ENCODE measurements at regions not wholly inside any gene's neighbourhood (a gene's known extent, or its start where the extent isn't known, plus 50 kb on each side); places are given as distances from the start of the nearest gene placed in this dataset.

DNA sequence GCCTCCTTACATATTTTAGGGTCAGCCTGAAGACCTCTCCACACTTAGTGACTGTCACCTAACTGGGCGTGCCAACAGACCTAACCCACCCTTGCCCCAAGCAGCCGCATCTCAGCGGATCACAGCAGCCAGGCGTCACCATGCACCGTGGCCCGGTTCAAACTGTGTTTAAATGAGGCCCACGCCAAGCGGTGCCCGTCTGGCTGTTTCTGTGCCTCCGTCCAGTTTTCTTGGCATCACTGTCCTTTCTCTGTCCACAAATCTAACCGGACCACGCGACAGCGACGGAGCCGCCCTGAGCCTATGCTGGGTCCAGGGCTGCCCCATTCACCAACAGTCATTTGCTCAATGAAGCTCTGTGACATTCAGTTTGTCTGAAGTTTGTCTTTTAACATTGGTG lies 393.3 kb downstream of the THBS2 start:
- no peak for TF ChIP-seq EZH2 (IDR thresholded peaks at IDR 0.05; ENCODE audit: borderline replicate concordance, low read depth, low read length, severe bottlenecking)
- TF ChIP-seq, protein P1, sequence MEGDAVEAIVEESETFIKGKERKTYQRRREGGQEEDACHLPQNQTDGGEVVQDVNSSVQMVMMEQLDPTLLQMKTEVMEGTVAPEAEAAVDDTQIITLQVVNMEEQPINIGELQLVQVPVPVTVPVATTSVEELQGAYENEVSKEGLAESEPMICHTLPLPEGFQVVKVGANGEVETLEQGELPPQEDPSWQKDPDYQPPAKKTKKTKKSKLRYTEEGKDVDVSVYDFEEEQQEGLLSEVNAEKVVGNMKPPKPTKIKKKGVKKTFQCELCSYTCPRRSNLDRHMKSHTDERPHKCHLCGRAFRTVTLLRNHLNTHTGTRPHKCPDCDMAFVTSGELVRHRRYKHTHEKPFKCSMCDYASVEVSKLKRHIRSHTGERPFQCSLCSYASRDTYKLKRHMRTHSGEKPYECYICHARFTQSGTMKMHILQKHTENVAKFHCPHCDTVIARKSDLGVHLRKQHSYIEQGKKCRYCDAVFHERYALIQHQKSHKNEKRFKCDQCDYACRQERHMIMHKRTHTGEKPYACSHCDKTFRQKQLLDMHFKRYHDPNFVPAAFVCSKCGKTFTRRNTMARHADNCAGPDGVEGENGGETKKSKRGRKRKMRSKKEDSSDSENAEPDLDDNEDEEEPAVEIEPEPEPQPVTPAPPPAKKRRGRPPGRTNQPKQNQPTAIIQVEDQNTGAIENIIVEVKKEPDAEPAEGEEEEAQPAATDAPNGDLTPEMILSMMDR (IDR thresholded peaks at IDR 0.05; ENCODE audit: borderline replicate concordance, extremely low read depth, low read length, poor library complexity, severe bottlenecking) = no peak
